T-cell (primary cell): ENCODE measurements at regions not wholly inside any gene's neighbourhood (a gene's known extent, or its start where the extent isn't known, plus 50 kb on each side); places are given as distances from the start of the nearest gene placed in this dataset.
"Not testable (repeated sequence)": the region's sequence is repeated elsewhere in the genome, so short reads cannot be mapped to it uniquely, and the experiment has no call there.

ENCODE experiments used
- ATAC-seq, 4 experiments: fragments of 200-7000 bp in 3 of 4; fragments of 150-1000 bp in 1 of 4; cut with Tn5 transposase; replicated peaks in 1 of 4; 1 replicate in 3 of 4; 2 replicates in 1 of 4; pipeline ENCODE4 v1.10.0; 2021; ENCODE audit warnings: moderate library complexity in 3 of 4, mild to moderate bottlenecking in 2 of 4, moderate number of reproducible peaks in 1 of 4
- CTCF ChIA-PET, 2 donors: fragments of 300-600 bp; sonication (Branson Sonifier 250); formaldehyde crosslinking; loops; one replicate each; lab custom pipeline; 2022; ENCODE audit warnings: antibody characterized with exemption in 2 of 2; lab: Charles Lee
- POLR2A ChIA-PET, 2 donors: fragments of 300-600 bp; sonication (Branson Sonifier 250); formaldehyde crosslinking; loops; one replicate each; lab custom pipeline; 2022; ENCODE audit warnings: antibody characterized with exemption in 2 of 2; lab: Charles Lee
- DNase-seq, 35 experiments: peaks; one replicate each; pipeline versions ENCODE4 v3.0.0 to v3.0.0-alpha.2; 2013 to 2023
- H3K27ac ChIP-seq: one replicate; pipeline ENCODE4 v1.5.1; 2013; ENCODE audit warnings: low read length
- H3K27me3 ChIP-seq, 2 experiments: replicated peaks in 1 of 2; 1 replicate in 1 of 2; 2 replicates in 1 of 2; pipeline versions ENCODE4 v1.6.1 to v1.7.0; 2013; ENCODE audit warnings: low read length in 1 of 2, mixed read lengths in 1 of 2; ENCODE audit not compliant: control insufficient read depth in 2 of 2, insufficient read depth in 2 of 2; ENCODE audit errors: extremely low read depth in 1 of 2
- H3K36me3 ChIP-seq, 2 donors: 1 replicate in 1 of 2; 2 replicates in 1 of 2; pipeline versions ENCODE4 v1.6.1 to v1.7.0; 2013; ENCODE audit warnings: low read length in 1 of 2; ENCODE audit not compliant: control insufficient read depth in 2 of 2, insufficient read depth in 1 of 2; ENCODE audit errors: extremely low read depth in 1 of 2
- H3K4me1 ChIP-seq, 2 experiments: 1 replicate in 1 of 2; 2 replicates in 1 of 2; pipeline versions ENCODE4 v1.6.1 to v1.7.0; 2013; ENCODE audit warnings: low read length in 2 of 2, mixed read lengths in 1 of 2; ENCODE audit not compliant: insufficient read depth in 2 of 2, control insufficient read depth in 1 of 2; ENCODE audit errors: extremely low read depth in 1 of 2
- H3K4me3 ChIP-seq, 2 donors: 1 replicate in 1 of 2; 2 replicates in 1 of 2; pipeline versions ENCODE4 v1.5.1 to v1.7.0; 2013; ENCODE audit warnings: mild to moderate bottlenecking in 2 of 2, low read length in 1 of 2, moderate library complexity in 1 of 2; ENCODE audit not compliant: control insufficient read depth in 1 of 2; ENCODE audit errors: extremely low read depth in 1 of 2
- H3K9me3 ChIP-seq: 2 replicates; pipeline ENCODE4 v1.7.0; 2013
- H3K27ac Mint-ChIP-seq, 2 donors: one replicate each; pipeline ENCODE4 v1.8.0; 2020 to 2021; ENCODE audit warnings: mild to moderate bottlenecking in 2 of 2, mixed read lengths in 2 of 2
- H3K27me3 Mint-ChIP-seq, 2 donors: one replicate each; pipeline ENCODE4 v1.8.0; 2021 to 2022; ENCODE audit warnings: mixed read lengths in 2 of 2
- H3K36me3 Mint-ChIP-seq: one replicate; pipeline ENCODE4 v1.8.0; 2021; ENCODE audit warnings: mixed read lengths
- H3K4me1 Mint-ChIP-seq, 3 donors: one replicate each; pipeline ENCODE4 v1.8.0; 2020 to 2022; ENCODE audit warnings: mixed read lengths in 3 of 3, mild to moderate bottlenecking in 1 of 3
- H3K4me3 Mint-ChIP-seq, 3 donors: one replicate each; pipeline ENCODE4 v1.8.0; 2020 to 2022; ENCODE audit warnings: mild to moderate bottlenecking in 3 of 3, mixed read lengths in 3 of 3, moderate library complexity in 3 of 3
- H3K9me3 Mint-ChIP-seq, 3 donors: one replicate each; pipeline ENCODE4 v1.8.0; 2020 to 2022; ENCODE audit warnings: mixed read lengths in 3 of 3
- WGBS: methylation state at CpG from one replicate; pipeline ENCODE4 v1.1.5; 2013; ENCODE audit warnings: missing lambda C conversion rate; ENCODE audit not compliant: insufficient coverage; 5-methylcytosine and 5-hydroxymethylcytosine counted together

- H3K36me3 Mint-ChIP-seq, ATAC-seq, H3K27me3 ChIP-seq, H3K4me1 Mint-ChIP-seq, H3K4me3 Mint-ChIP-seq, H3K4me1 ChIP-seq, H3K9me3 ChIP-seq, CTCF ChIA-PET, H3K27ac ChIP-seq, H3K27me3 Mint-ChIP-seq, POLR2A ChIA-PET, H3K36me3 ChIP-seq, DNase-seq, H3K27ac Mint-ChIP-seq, H3K4me3 ChIP-seq: not testable (repeated sequence)
- peaks cover 15 to 30% (median 19%) of the 10 kb centered on the region in 3 donors for H3K9me3 Mint-ChIP-seq
- 68% methylated on average over 5 of the region's 6 CpGs for WGBS
These were observed 716.6 kb downstream of the ROBO2 start for GRCh38 chr3:77756397-77756975.

GRCh38 chr3:77772459-77772858 is 732.6 kb downstream of the ROBO2 start:
- ChIA-PET CTCF (no interaction called here), POLR2A (no interaction called here)
- H3K36me3 Mint-ChIP-seq = peaks cover 3% of the 10 kb centered on the region
- H3K4me3 Mint-ChIP-seq = no peak overlapping the region
- no peak for ATAC-seq
- H3K9me3 ChIP-seq = no peaks in the 10 kb centered on the region
- H3K27ac Mint-ChIP-seq = no peak overlapping the region
- no peaks in the 10 kb centered on the region for H3K4me1 Mint-ChIP-seq
- DNase-seq = no peak
- no peak overlapping the region for H3K4me3 ChIP-seq
- H3K4me1 ChIP-seq = no peaks in the 10 kb centered on the region
- H3K36me3 ChIP-seq = no peaks in the 10 kb centered on the region
- no peak overlapping the region for H3K27ac ChIP-seq
- H3K27me3 ChIP-seq = no peaks in the 10 kb centered on the region
- peaks cover 11 to 21% (median 16%) of the 10 kb centered on the region in 3 donors for H3K9me3 Mint-ChIP-seq
- H3K27me3 Mint-ChIP-seq = no peaks in the 10 kb centered on the region
- no CpG with 5 or more reads among the region's 1 CpG for WGBS

GRCh38 chr3:77773084-77773483 is 733.2 kb downstream of the ROBO2 start:
- no peak overlapping the region for H3K4me3 Mint-ChIP-seq
- H3K36me3 ChIP-seq = no peaks in the 10 kb centered on the region
- CTCF ChIA-PET = no interaction called here
- no peaks in the 10 kb centered on the region for H3K9me3 ChIP-seq
- H3K27me3 Mint-ChIP-seq = no peaks in the 10 kb centered on the region
- H3K27ac Mint-ChIP-seq = no peak overlapping the region
- peaks cover 11 to 21% (median 16%) of the 10 kb centered on the region in 3 donors for H3K9me3 Mint-ChIP-seq
- H3K4me1 Mint-ChIP-seq = no peaks in the 10 kb centered on the region
- H3K27ac ChIP-seq = no peak overlapping the region
- peaks cover 3% of the 10 kb centered on the region for H3K36me3 Mint-ChIP-seq
- POLR2A ChIA-PET = no interaction called here
- DNase-seq = no peak
- H3K4me1 ChIP-seq = no peaks in the 10 kb centered on the region
- H3K4me3 ChIP-seq = no peak overlapping the region
- H3K27me3 ChIP-seq = no peaks in the 10 kb centered on the region
- no CpG with 5 or more reads among the region's 3 CpGs for WGBS
- no peak for ATAC-seq

GRCh38 chr3:77780278-77780996 is 740.5 kb downstream of the ROBO2 start:
- H3K9me3 ChIP-seq = no peaks in the 10 kb centered on the region
- H3K36me3 Mint-ChIP-seq = no peaks in the 10 kb centered on the region
- ATAC-seq (no peak), DNase-seq (no peak)
- 46% methylated on average over 4 of the region's 5 CpGs for WGBS
- no peaks in the 10 kb centered on the region for H3K4me1 ChIP-seq
- CTCF ChIA-PET = no interaction called here
- no peaks in the 10 kb centered on the region for H3K27me3 ChIP-seq
- H3K4me3 ChIP-seq = no peak overlapping the region
- H3K4me1 Mint-ChIP-seq = no peaks in the 10 kb centered on the region
- peaks cover 4 to 16% (median 14%) of the 10 kb centered on the region in 3 donors for H3K9me3 Mint-ChIP-seq
- no peak overlapping the region for H3K27ac ChIP-seq
- no peak overlapping the region for H3K4me3 Mint-ChIP-seq
- POLR2A ChIA-PET = no interaction called here
- no peak overlapping the region for H3K27ac Mint-ChIP-seq
- H3K27me3 Mint-ChIP-seq = no peaks in the 10 kb centered on the region
- no peaks in the 10 kb centered on the region for H3K36me3 ChIP-seq

- ATAC-seq = no peak
- Mint-ChIP-seq H3K27ac (no peak overlapping the region), H3K4me3 (no peak overlapping the region), H3K36me3 (no peaks in the 10 kb centered on the region), H3K4me1 (no peaks in the 10 kb centered on the region), H3K27me3 (no peaks in the 10 kb centered on the region), H3K9me3 (peaks cover 0 to 11% (median 7%) of the 10 kb centered on the region in 3 donors)
- Histone ChIP-seq H3K36me3 (no peaks in the 10 kb centered on the region), H3K27ac (no peak overlapping the region), H3K4me1 (no peaks in the 10 kb centered on the region), H3K27me3 (no peaks in the 10 kb centered on the region), H3K9me3 (no peaks in the 10 kb centered on the region), H3K4me3 (no peak overlapping the region)
- ChIA-PET POLR2A (no interaction called here), CTCF (no interaction called here)
- no CpG with 5 or more reads among the region's 1 CpG for WGBS
- DNase-seq = no peak
These were observed 746.3 kb downstream of the ROBO2 start for GRCh38 chr3:77786216-77786615.

- Histone ChIP-seq H3K27ac (no peak overlapping the region), H3K4me1 (no peaks in the 10 kb centered on the region), H3K36me3 (no peaks in the 10 kb centered on the region), H3K9me3 (no peaks in the 10 kb centered on the region), H3K4me3 (no peak overlapping the region), H3K27me3 (no peaks in the 10 kb centered on the region)
- Mint-ChIP-seq H3K4me3 (no peak overlapping the region), H3K27me3 (no peaks in the 10 kb centered on the region), H3K36me3 (no peaks in the 10 kb centered on the region), H3K4me1 (no peaks in the 10 kb centered on the region), H3K9me3 (peaks cover 7 to 27% (median 24%) of the 10 kb centered on the region in 3 donors), H3K27ac (no peak overlapping the region)
- ChIA-PET CTCF (no interaction called here), POLR2A (no interaction called here)
- DNase-seq (no peak), ATAC-seq (no peak)
- WGBS = 81% methylated on average over 3 of the region's 5 CpGs
These were observed 755.1 kb downstream of the ROBO2 start for GRCh38 chr3:77795013-77795412.
